Heart right ventricle (tissue), 16 donors: ENCODE measurements at regions not wholly inside any gene's neighbourhood (a gene's known extent, or its start where the extent isn't known, plus 50 kb on each side); places are given as distances from the start of the nearest gene placed in this dataset.

ENCODE experiments used
- ATAC-seq, 8 donors: fragments of 200-7000 bp; cut with Tn5 transposase; one replicate each; pipeline ENCODE4 v1.9.1; 2020; ENCODE audit warnings: mild to moderate bottlenecking in 8 of 8, moderate library complexity in 8 of 8, moderate number of reproducible peaks in 1 of 8
- DNase-seq, 2 donors: peaks; one replicate each; pipeline ENCODE4 v3.0.0-alpha.2; 2020
- H3K27ac ChIP-seq, 10 donors: fragments of 200-600 bp; sonication (generic) in 2 of 10; one replicate each; pipeline versions ENCODE4 v1.5.0 to v1.8.0; 2020 to 2022; ENCODE audit warnings: mild to moderate bottlenecking in 3 of 10
- H3K27me3 ChIP-seq, 7 donors: fragments of 200-600 bp; one replicate each; pipeline ENCODE4 v1.8.0; 2021 to 2022; ENCODE audit warnings: mild to moderate bottlenecking in 2 of 7
- H3K36me3 ChIP-seq, 9 donors: fragments of 200-600 bp; sonication (generic) in 1 of 9; one replicate each; pipeline versions ENCODE4 v1.5.0 to v1.8.0; 2020 to 2022; ENCODE audit warnings: mild to moderate bottlenecking in 2 of 9
- H3K4me1 ChIP-seq, 9 donors: fragments of 200-600 bp; sonication (generic) in 1 of 9; one replicate each; pipeline versions ENCODE4 v1.5.0 to v1.8.0; 2020 to 2022; ENCODE audit warnings: mild to moderate bottlenecking in 4 of 9
- H3K4me3 ChIP-seq, 10 donors: fragments of 200-600 bp; sonication (generic) in 2 of 10; one replicate each; pipeline versions ENCODE4 v1.5.0 to v1.8.0; 2020 to 2022; ENCODE audit warnings: mild to moderate bottlenecking in 7 of 10, moderate library complexity in 2 of 10
- H3K9me3 ChIP-seq, 11 donors: fragments of 200-600 bp in 10 of 11; sonication (generic) in 2 of 11; one replicate each; pipeline versions ENCODE4 v1.5.0 to v1.8.0; 2013 to 2022; ENCODE audit warnings: mild to moderate bottlenecking in 2 of 11, control low read depth in 1 of 11, moderate library complexity in 1 of 11
- CTCF ChIP-seq, 9 donors: fragments of 200-600 bp; sonication (generic) in 2 of 9; IDR thresholded peaks; one replicate each; pipeline versions ENCODE4 v1.5.0 to v1.8.0; 2021 to 2022; ENCODE audit warnings: antibody characterized with exemption in 9 of 9, mild to moderate bottlenecking in 5 of 9, moderate library complexity in 1 of 9
- WGBS, 2 donors: extraction: QIAGEN DNeasy Blood & Tissue Kit; methylation state at CpG; one replicate each; pipeline ENCODE4 v1.1.7; 2013; ENCODE audit warnings: inconsistent platforms in 1 of 2; 5-methylcytosine and 5-hydroxymethylcytosine counted together
- intact Hi-C, 10 donors: fragments of 100-400 bp; cut with DNase I; formaldehyde crosslinking; loops; one replicate each; pipeline versions ENCODE4 v1.11.1 to v1.14.2; 2022
- donor health status: Arrhythmogenic right ventricular cardiomyopathy.
- donor health status: ischemic (EF 13 %, LVEDD 7.1; RV severe dilation, severe dysfunction).
- donor health status: healthy with polysubstance abuse.
- donor health status: DM: no; HTN: yes; CAD: no.
- donor health status: DM: no; HTN: no; CAD: no.
- donor health status: ischemic (EF 25% LVEDD 6.9; RV normal size, moderate dysfunction).
- donor health status: ischemic (EF 25% LVEDD 5.7; RV mildly dilated, moderate dysfunction).
- donor health status: healthy.
- donor health status: DM: yes; HTN: yes; CAD: no.
- donor health status: Ischemic cardiomyopathy.
- donor health status: ischemic (EF 35%, LVEDD 5.7; RV mildly dilated, moderate dysfunction).
- donor health status: nonischemic (EF 11% LVEDD 7.7; RV severe dilation, severe dysfunction).
- donor health status: DM: yes; HTN: yes; CAD: no.
- donor health status: PGD.
- donor health status: ischemic (EF 29% LVEDD 5.4; RV normal size, mild dysfunction).
- donor health status: nonischemic (EF 23%, LVEDD 6.1; RV moderate dilation, normal function).

DNA sequence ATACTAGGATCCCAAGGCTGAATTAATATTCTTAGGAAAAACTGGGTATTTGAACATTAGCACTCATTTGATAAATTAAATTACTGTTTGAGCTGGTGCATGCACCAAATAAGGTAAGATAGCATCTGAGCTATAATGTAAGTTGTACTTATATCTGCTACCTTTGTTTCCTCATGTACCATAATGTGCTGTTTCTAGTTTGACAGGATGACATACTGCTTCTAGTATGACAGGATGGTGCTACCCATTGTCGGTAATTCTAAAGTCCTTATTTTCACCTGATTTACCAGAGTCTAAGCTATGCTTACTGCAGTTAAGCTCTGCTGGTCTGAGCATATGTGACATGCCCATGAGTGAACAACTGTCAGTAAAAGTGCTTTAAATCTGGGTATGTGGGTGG, 1017.5 kb upstream of the IGFBP7 start:
- intact Hi-C loops = no loop called here
- Histone ChIP-seq H3K27me3 (peaks cover 0 to 2% (median 0%) of the 10 kb centered on the region in 7 donors), H3K4me3 (no peak overlapping the region), H3K36me3 (no peaks in the 10 kb centered on the region), H3K27ac (no peak overlapping the region), H3K4me1 (no peaks in the 10 kb centered on the region), H3K9me3 (no peaks in the 10 kb centered on the region)
- DNase-seq (no peak), ATAC-seq (no peak)
- WGBS, 2 donors = 84 to 91% methylated on average over 1 of the region's 1 CpG
- TF ChIP-seq CTCF (IDR thresholded peaks at IDR 0.05) = no peak

DNA sequence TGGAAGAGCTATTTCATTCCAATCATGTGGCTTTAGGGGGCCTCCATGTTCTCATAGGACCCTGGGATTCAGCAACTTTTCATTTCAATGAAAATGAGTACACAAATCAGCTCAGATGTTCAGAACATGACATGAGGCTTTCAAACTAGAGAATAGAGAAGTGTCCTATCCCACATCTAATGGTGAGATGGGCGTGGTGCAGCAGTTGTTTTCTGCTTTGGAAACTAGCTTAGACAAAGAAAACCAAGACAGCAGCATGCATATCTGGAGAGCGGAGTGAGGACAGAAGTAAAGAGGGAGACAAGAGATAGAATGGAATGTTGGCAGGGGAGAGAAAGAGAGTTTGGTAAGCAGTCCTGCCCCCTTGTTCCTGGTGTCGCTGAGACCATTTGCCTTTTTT, 1009.1 kb upstream of the IGFBP7 start:
- H3K27ac ChIP-seq = no peak overlapping the region
- WGBS, 2 donors = 57 to 65% methylated on average over 3 of the region's 3 CpGs
- peaks cover 0 to 6% (median 0%) of the 10 kb centered on the region in 7 donors for H3K27me3 ChIP-seq
- H3K4me3 ChIP-seq = no peak overlapping the region
- H3K9me3 ChIP-seq = no peaks in the 10 kb centered on the region
- TF ChIP-seq CTCF (IDR thresholded peaks at IDR 0.05) = no peak
- ATAC-seq = no peak
- no peaks in the 10 kb centered on the region for H3K36me3 ChIP-seq
- DNase-seq = no peak
- no peaks in the 10 kb centered on the region for H3K4me1 ChIP-seq
- intact Hi-C loops = no loop called here

DNA sequence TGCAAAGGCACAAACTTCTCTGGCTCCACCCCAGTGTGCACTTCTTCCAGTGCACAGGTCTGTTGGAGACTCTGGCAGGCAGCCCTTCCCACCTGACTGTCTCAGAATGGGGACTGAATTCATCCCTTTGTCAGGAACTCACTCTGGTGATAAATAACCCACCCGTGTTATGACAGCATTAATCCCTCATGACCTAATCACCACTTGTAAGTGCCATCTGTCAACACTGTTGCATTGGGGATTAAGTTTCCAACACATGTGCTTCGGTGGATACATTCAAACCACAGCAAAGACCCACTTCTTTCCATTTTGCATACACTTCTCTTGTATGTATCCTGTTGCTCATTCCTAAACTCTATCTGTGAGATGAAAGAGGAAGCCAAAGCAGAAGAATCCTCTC, 1002.9 kb upstream of the IGFBP7 start:
- no peaks in the 10 kb centered on the region for H3K9me3 ChIP-seq
- no peak overlapping the region for H3K27ac ChIP-seq
- no peak for ATAC-seq
- H3K36me3 ChIP-seq = no peaks in the 10 kb centered on the region
- intact Hi-C loops = no loop called here
- no peaks in the 10 kb centered on the region for H3K4me1 ChIP-seq
- no peak overlapping the region for H3K4me3 ChIP-seq
- no peak for TF ChIP-seq CTCF (IDR thresholded peaks at IDR 0.05)
- no peak for DNase-seq
- WGBS, 2 donors = 14 to 21% methylated on average over 2 of the region's 2 CpGs
- peaks cover 0 to 5% (median 0%) of the 10 kb centered on the region in 7 donors for H3K27me3 ChIP-seq

GRCh38 chr4:58111818-58112217, 1001.6 kb upstream of the IGFBP7 start:
- Histone ChIP-seq H3K9me3 (no peaks in the 10 kb centered on the region), H3K27me3 (no peaks in the 10 kb centered on the region), H3K27ac (no peak overlapping the region), H3K36me3 (no peaks in the 10 kb centered on the region), H3K4me3 (no peak overlapping the region), H3K4me1 (no peaks in the 10 kb centered on the region)
- WGBS, 2 donors = 51 to 74% methylated on average over 2 of the region's 2 CpGs
- ATAC-seq = no peak
- DNase-seq = no peak
- no peak for TF ChIP-seq CTCF (IDR thresholded peaks at IDR 0.05)
- intact Hi-C loops = no loop called here

DNA sequence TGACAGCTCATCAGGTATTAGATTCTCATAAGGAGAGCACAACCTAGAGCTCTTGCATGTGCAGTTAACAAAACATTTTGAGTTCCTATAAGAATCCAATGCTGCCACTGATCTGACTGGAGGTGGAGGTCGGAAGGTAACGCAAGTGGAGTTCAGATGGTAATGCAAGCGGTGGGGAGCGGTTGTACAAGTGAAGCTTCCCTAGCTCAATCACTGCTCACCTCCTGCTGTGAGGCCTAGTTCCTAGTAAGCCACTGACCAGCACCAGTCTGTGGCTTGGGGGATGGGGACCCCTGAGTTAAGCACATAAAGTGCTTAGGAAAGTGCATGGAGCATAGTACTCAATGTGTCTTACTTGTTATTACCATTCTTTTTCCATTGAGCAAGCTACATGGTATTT, 983.2 kb upstream of the IGFBP7 start:
- Histone ChIP-seq H3K4me3 (no peak overlapping the region), H3K4me1 (no peaks in the 10 kb centered on the region), H3K27me3 (no peaks in the 10 kb centered on the region), H3K27ac (no peak overlapping the region), H3K9me3 (no peaks in the 10 kb centered on the region), H3K36me3 (no peaks in the 10 kb centered on the region)
- no peak for TF ChIP-seq CTCF (IDR thresholded peaks at IDR 0.05)
- intact Hi-C loops = no loop called here
- ATAC-seq = no peak
- WGBS, 2 donors = 92 to 96% methylated on average over 4 of the region's 4 CpGs
- DNase-seq = no peak
